Fibroblast of villous mesenchyme (primary cell): ENCODE measurements at regions not wholly inside any gene's neighbourhood (a gene's known extent, or its start where the extent isn't known, plus 50 kb on each side); places are given as distances from the start of the nearest gene placed in this dataset.

Source experiments
- DNase-seq: peaks from one replicate; pipeline ENCODE4 v3.0.0-alpha.2; 2010; ENCODE audit warnings: low read depth
- H3K4me3 ChIP-seq: 2 replicates; pipeline ENCODE4 v1.5.1; 2011; ENCODE audit warnings: low read depth, mild to moderate bottlenecking, low read length
- CTCF ChIP-seq: IDR thresholded peaks from 2 replicates; pipeline ENCODE4 v1.5.1; 2012; ENCODE audit warnings: low read depth, mild to moderate bottlenecking, low read length; ENCODE audit not compliant: insufficient read depth

DNA sequence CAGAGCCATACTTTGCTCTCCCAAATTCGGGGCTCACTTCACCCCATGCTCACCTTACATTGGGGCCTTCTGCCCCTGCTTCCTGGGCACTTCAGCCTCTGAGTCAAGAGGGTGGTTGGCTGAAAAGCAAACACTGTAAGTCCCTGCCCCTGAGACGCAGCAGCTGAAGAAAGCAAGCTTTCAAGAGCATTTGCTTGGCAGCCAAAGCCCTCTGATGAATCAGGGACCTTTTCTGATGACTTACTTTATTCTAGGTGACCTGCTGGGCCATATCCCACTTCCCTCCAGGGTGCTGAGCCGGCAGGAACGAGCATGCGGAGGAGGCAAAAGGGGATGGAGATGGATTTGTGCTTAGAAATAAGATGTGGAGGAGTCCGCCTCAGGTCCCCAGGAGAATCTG, 147.0 kb upstream of the TNRC6C start:
- no peak for TF ChIP-seq CTCF
- H3K4me3 ChIP-seq, result no peak overlapping the region
- no peak for DNase-seq

DNA sequence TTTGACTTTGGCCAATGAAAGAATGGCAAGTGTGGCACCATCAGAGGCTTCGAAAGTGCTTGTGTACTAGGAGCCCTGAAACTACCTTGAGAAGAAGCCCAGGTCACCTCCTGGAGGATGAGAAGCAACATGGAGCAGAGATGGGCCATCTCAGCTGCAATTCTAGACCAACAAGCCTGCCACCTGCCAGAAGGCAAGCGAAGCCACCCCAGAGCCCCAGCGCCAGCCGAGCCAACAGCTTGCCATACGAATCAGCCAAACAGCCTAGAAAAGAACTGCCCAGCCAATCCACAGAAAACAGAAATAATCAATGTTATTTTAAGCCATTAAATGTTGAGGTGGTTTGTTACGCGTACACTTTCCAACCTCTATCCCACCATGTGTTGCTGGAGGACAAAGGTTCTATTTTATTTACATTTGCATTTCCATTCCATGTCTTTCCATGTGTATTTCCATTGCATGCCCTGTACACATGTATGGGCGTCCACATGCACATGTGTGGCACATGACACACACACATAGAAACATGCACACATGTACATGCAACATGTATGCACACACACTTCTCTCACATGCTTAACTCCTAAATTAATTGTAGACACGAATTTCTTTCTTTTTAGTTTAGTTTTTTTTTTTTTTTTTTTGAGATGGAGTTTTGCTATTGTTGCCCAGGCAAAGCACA, 144.3 kb upstream of the TNRC6C start:
- TF ChIP-seq CTCF, result no peak
- no peak for DNase-seq

GRCh38 chr17:77815127-77815905, 143.2 kb upstream of the TNRC6C start:
- no peak overlapping the region for H3K4me3 ChIP-seq
- DNase-seq, result no peak
- no peak for TF ChIP-seq CTCF

More for the DNA sequence above, 144.3 kb upstream of the TNRC6C start:
- H3K4me3 ChIP-seq, result no peak overlapping the region

GRCh38 chr17:77817953-77818352, 140.6 kb upstream of the TNRC6C start:
- H3K4me3 ChIP-seq, result no peak overlapping the region
- TF ChIP-seq CTCF, result no peak
- DNase-seq, result no peak

DNA sequence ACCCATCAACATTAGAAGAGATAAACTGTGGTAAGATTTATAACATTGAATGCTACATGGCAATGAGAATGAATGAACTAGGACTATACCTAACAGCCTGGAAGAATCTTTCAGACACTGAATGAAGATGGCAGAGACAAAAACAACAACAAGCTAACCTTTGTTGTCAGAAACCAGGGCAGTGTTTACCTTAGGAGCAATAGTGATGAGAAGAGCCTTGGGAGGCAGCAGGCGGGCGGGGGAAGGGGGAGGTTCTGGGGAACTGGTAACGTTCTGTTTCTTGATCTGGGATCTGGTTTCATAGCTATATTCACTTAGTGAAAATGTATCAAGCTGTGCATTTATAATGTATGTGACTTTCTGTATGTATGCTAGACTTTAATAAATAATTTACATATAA, 139.0 kb upstream of the TNRC6C start:
- H3K4me3 ChIP-seq, result no peak overlapping the region
- no peak for TF ChIP-seq CTCF
- DNase-seq, result no peak

GRCh38 chr17:77821114-77821513, 137.4 kb upstream of the TNRC6C start:
- no peak for DNase-seq
- no peak for TF ChIP-seq CTCF
- H3K4me3 ChIP-seq, result no peak overlapping the region
